H1 (cell line): ENCODE measurements at regions not wholly inside any gene's neighbourhood (a gene's known extent, or its start where the extent isn't known, plus 50 kb on each side); places are given as distances from the start of the nearest gene placed in this dataset.
A peak's percentile ranks its signal among the peaks of the same experiment; 100 is the strongest.

Source experiments
- CTCF ChIA-PET: fragments of 300-600 bp; sonication (Branson Sonifier 250); formaldehyde crosslinking; loops from one replicate; lab custom pipeline; 2021; ENCODE audit not compliant: partially characterized antibody; lab: Charles Lee
- POLR2A ChIA-PET: fragments of 300-600 bp; sonication (Branson Sonifier 250); formaldehyde crosslinking; loops from one replicate; lab custom pipeline; 2021; ENCODE audit warnings: inconsistent platforms; ENCODE audit not compliant: partially characterized antibody; lab: Charles Lee
- DNase-seq, 2 experiments: peaks; one replicate each; pipeline versions ENCODE4 v3.0.0 to v3.0.0-alpha.2; 2010 to 2022; ENCODE audit warnings: low spot score in 2 of 2, low read depth in 1 of 2, mixed read lengths in 1 of 2
- FAIRE-seq: peaks from 2 replicates; lab custom pipeline; 2011; peaks lifted over from hg19 to GRCh38; lab: Jason Lieb, UNC
- H2AFZ ChIP-seq: 2 replicates; pipeline ENCODE4 v1.8.1; 2012; ENCODE audit warnings: low read length, inconsistent platforms
- H2AK5ac ChIP-seq: 2 replicates; pipeline ENCODE4 v1.6.1; 2013; ENCODE audit warnings: low read depth, low read length
- H2BK120ac ChIP-seq: replicated peaks from 2 replicates; pipeline ENCODE3; 2013; ENCODE audit warnings: low read depth, low read length, inconsistent platforms
- H2BK12ac ChIP-seq: 2 replicates; pipeline ENCODE4 v1.6.1; 2013; ENCODE audit warnings: low read depth, low read length
- H2BK15ac ChIP-seq: 2 replicates; pipeline ENCODE4 v1.6.1; 2013; ENCODE audit warnings: low read length
- H2BK20ac ChIP-seq: 2 replicates; pipeline ENCODE4 v1.6.1; 2013; ENCODE audit warnings: low read length
- H2BK5ac ChIP-seq: 2 replicates; pipeline ENCODE4 v1.6.1; 2013; ENCODE audit warnings: low read depth, low read length
- H3K14ac ChIP-seq: 2 replicates; pipeline ENCODE4 v1.6.1; 2013; ENCODE audit warnings: inconsistent platforms; ENCODE audit not compliant: insufficient read length
- H3K18ac ChIP-seq: 2 replicates; pipeline ENCODE4 v1.6.1; 2013; ENCODE audit warnings: low read length; ENCODE audit errors: extremely low read depth
- H3K23ac ChIP-seq: 2 replicates; pipeline ENCODE4 v1.6.1; 2013; ENCODE audit warnings: inconsistent platforms; ENCODE audit not compliant: insufficient read length
- H3K23me2 ChIP-seq: 2 replicates; pipeline ENCODE4 v1.6.1; 2013; ENCODE audit warnings: low read depth, low read length
- H3K27ac ChIP-seq: 2 replicates; pipeline ENCODE4 v1.6.1; 2011; ENCODE audit warnings: low read depth, low read length, inconsistent platforms
- H3K27me3 ChIP-seq, 4 experiments: replicated peaks in 1 of 4; 1 replicate in 1 of 4; 2 replicates in 3 of 4; pipeline versions ENCODE4 v1.6.1 to v1.8.1; 2011 to 2013; ENCODE audit warnings: low read length in 3 of 4, mild to moderate bottlenecking in 3 of 4, inconsistent platforms in 2 of 4, mixed read lengths in 2 of 4, moderate library complexity in 1 of 4; ENCODE audit not compliant: control insufficient read depth in 3 of 4, insufficient read depth in 3 of 4; ENCODE audit errors: extremely low read depth in 1 of 4
- H3K36me3 ChIP-seq, 4 experiments: 2 replicates each; pipeline versions ENCODE4 v1.6.1 to v1.8.1; 2011 to 2013; ENCODE audit warnings: mild to moderate bottlenecking in 4 of 4, low read length in 3 of 4, moderate library complexity in 2 of 4, control low read depth in 1 of 4, inconsistent platforms in 1 of 4; ENCODE audit not compliant: insufficient read depth in 4 of 4, control insufficient read depth in 2 of 4
- H3K4ac ChIP-seq: replicated peaks from 2 replicates; pipeline ENCODE3; 2013; ENCODE audit warnings: low read length, low read depth, mixed read lengths, inconsistent platforms; ENCODE audit not compliant: insufficient read length
- H3K4me1 ChIP-seq, 4 experiments: replicated peaks in 1 of 4; 1 replicate in 1 of 4; 2 replicates in 3 of 4; pipeline versions ENCODE4 v1.6.1 to v1.8.1; 2011 to 2013; ENCODE audit warnings: low read length in 3 of 4, inconsistent platforms in 2 of 4, mixed read lengths in 1 of 4; ENCODE audit not compliant: insufficient read depth in 4 of 4, control insufficient read depth in 3 of 4
- H3K4me2 ChIP-seq, 2 experiments: 2 replicates each; pipeline versions ENCODE4 v1.6.1 to v1.8.1; 2011 to 2013; ENCODE audit warnings: low read depth in 2 of 2, low read length in 2 of 2, control low read depth in 1 of 2, inconsistent platforms in 1 of 2, mild to moderate bottlenecking in 1 of 2; ENCODE audit not compliant: insufficient read depth in 1 of 2
- H3K4me3 ChIP-seq, 4 experiments: fragments of 200-600, 300-600 bp in 1 of 4; sonication (generic), shearing (Covaris generic), sonication (Bioruptor Twin) in 1 of 4; 2 replicates each; pipeline versions ENCODE4 v1.5.1 to v1.8.1; 2011 to 2016; ENCODE audit warnings: low read length in 4 of 4, low read depth in 3 of 4, control low read depth in 2 of 4, inconsistent platforms in 2 of 4, mild to moderate bottlenecking in 2 of 4, mixed read lengths in 1 of 4, moderate library complexity in 1 of 4; ENCODE audit not compliant: insufficient read depth in 2 of 4; ENCODE audit errors: extremely low read depth in 1 of 4
- H3K56ac ChIP-seq: replicated peaks from 2 replicates; pipeline ENCODE3; 2013; ENCODE audit warnings: low read depth, mild to moderate bottlenecking, mixed read lengths, low read length, inconsistent platforms; ENCODE audit not compliant: insufficient read length
- H3K79me1 ChIP-seq: 2 replicates; pipeline ENCODE4 v1.6.1; 2013; ENCODE audit warnings: low read depth, low read length, control low read depth
- H3K79me2 ChIP-seq, 2 experiments: 2 replicates each; pipeline versions ENCODE4 v1.6.1 to v1.8.1; 2012 to 2013; ENCODE audit warnings: low read length in 2 of 2, mild to moderate bottlenecking in 2 of 2, inconsistent platforms in 1 of 2; ENCODE audit not compliant: insufficient read depth in 2 of 2, control insufficient read depth in 1 of 2
- H3K9ac ChIP-seq, 4 experiments: replicated peaks in 1 of 4; 1 replicate in 1 of 4; 2 replicates in 3 of 4; pipeline versions ENCODE4 v1.6.1 to v1.8.1; 2011 to 2013; ENCODE audit warnings: low read depth in 3 of 4, low read length in 3 of 4, control low read depth in 2 of 4, mild to moderate bottlenecking in 2 of 4, moderate library complexity in 2 of 4, inconsistent platforms in 1 of 4; ENCODE audit errors: extremely low read depth in 1 of 4
- H3K9me3 ChIP-seq, 2 experiments: 2 replicates each; pipeline versions ENCODE4 v1.6.1 to v1.8.1; 2012 to 2013; ENCODE audit warnings: mild to moderate bottlenecking in 2 of 2, moderate library complexity in 2 of 2, control low read depth in 1 of 2, inconsistent platforms in 1 of 2, low read depth in 1 of 2, low read length in 1 of 2, mixed read lengths in 1 of 2; ENCODE audit not compliant: insufficient read depth in 2 of 2
- H4K20me1 ChIP-seq, 2 experiments: replicated peaks in 1 of 2; 2 replicates each; pipeline versions ENCODE3 to v1.8.1; 2011 to 2013; ENCODE audit warnings: inconsistent platforms in 2 of 2, low read length in 2 of 2, mild to moderate bottlenecking in 1 of 2; ENCODE audit not compliant: insufficient read depth in 2 of 2, control insufficient read depth in 1 of 2
- H4K5ac ChIP-seq: 2 replicates; pipeline ENCODE4 v1.6.1; 2013; ENCODE audit warnings: low read length, low read depth, mixed read lengths, inconsistent platforms; ENCODE audit not compliant: insufficient read length
- H4K8ac ChIP-seq: 2 replicates; pipeline ENCODE4 v1.8.0; 2013; ENCODE audit warnings: mild to moderate bottlenecking, moderate library complexity, low read length, inconsistent platforms; ENCODE audit not compliant: insufficient read depth; ENCODE audit errors: extremely low read depth
- H4K91ac ChIP-seq: replicated peaks from 2 replicates; pipeline ENCODE3; 2013; ENCODE audit warnings: low read length, mixed read lengths, inconsistent platforms; ENCODE audit not compliant: insufficient read length
- ASH2L ChIP-seq: fragments of 200-600, 300-600 bp; sonication (generic); IDR thresholded peaks from one replicate; pipeline ENCODE4 v1.7.1; 2017; ENCODE audit warnings: low read length
- CREB1 ChIP-seq: IDR thresholded peaks from 2 replicates; pipeline ENCODE4 v1.6.1; 2012; ENCODE audit warnings: inconsistent platforms
- EGR1 ChIP-seq: IDR thresholded peaks from 2 replicates; pipeline ENCODE4 v1.6.1; 2011; ENCODE audit warnings: low read depth, low read length, borderline replicate concordance
- HDAC2 ChIP-seq, 2 experiments: fragments of 300-600 bp in 1 of 2; sonication (generic) in 1 of 2; IDR thresholded peaks; 2 replicates each; pipeline ENCODE4 v1.6.1; 2011 to 2012; ENCODE audit warnings: low read depth in 2 of 2, low read length in 2 of 2, mild to moderate bottlenecking in 2 of 2, moderate library complexity in 2 of 2, borderline replicate concordance in 1 of 2, inconsistent platforms in 1 of 2
- NANOG ChIP-seq: IDR thresholded peaks from 2 replicates; pipeline ENCODE4 v1.6.1; 2011; ENCODE audit warnings: low read length, low read depth, mild to moderate bottlenecking, inconsistent platforms; ENCODE audit not compliant: insufficient read depth, poor library complexity, severe bottlenecking
- SAP30 ChIP-seq: fragments of 300-600 bp; sonication (generic); IDR thresholded peaks from 2 replicates; pipeline ENCODE4 v1.7.1; 2012; ENCODE audit warnings: low read length, moderate library complexity, mild to moderate bottlenecking, inconsistent platforms; ENCODE audit not compliant: insufficient read depth, insufficient replicate concordance
- SIRT6 ChIP-seq: IDR thresholded peaks from one replicate; pipeline ENCODE4 v1.7.1; 2012; ENCODE audit warnings: low read length, inconsistent platforms
- SP1 ChIP-seq: IDR thresholded peaks from 2 replicates; pipeline ENCODE4 v1.6.1; 2011; ENCODE audit warnings: low read depth, low read length
- SP4 ChIP-seq: IDR thresholded peaks from 2 replicates; pipeline ENCODE4 v1.6.1; 2012; ENCODE audit warnings: low read length, inconsistent platforms
- SUZ12 ChIP-seq: fragments of 200-600 bp; sonication (generic); IDR thresholded peaks from 2 replicates; pipeline ENCODE4 v1.6.1; 2012; ENCODE audit warnings: mild to moderate bottlenecking, inconsistent platforms, low read length, moderate library complexity, mixed read lengths
- TAF7 ChIP-seq: optimal IDR thresholded peaks from 2 replicates; pipeline ENCODE3; 2011; ENCODE audit warnings: low read depth, mild to moderate bottlenecking, inconsistent platforms, low read length, moderate library complexity, borderline replicate concordance
- WGBS, 2 experiments: shearing (Covaris generic) in 1 of 2; methylation state at CpG; one replicate each; pipeline versions ENCODE4 v1.1.6 to v1.1.7; 2013 to 2015; ENCODE audit warnings: low lambda C conversion rate in 2 of 2, mixed read lengths in 2 of 2, inconsistent platforms in 1 of 2, low coverage in 1 of 2, missing lambda C conversion rate in 1 of 2; ENCODE audit not compliant: insufficient replicate concordance in 2 of 2, insufficient coverage in 1 of 2, insufficient read length in 1 of 2; ENCODE audit errors: extremely low coverage in 1 of 2, missing lambda C conversion rate in 1 of 2; 5-methylcytosine and 5-hydroxymethylcytosine counted together
- TF ChIP-seq, protein P1 (sequence below): IDR thresholded peaks from 2 replicates; pipeline ENCODE4 v1.6.1; 2011; ENCODE audit warnings: low read depth, mild to moderate bottlenecking, low read length; ENCODE audit not compliant: insufficient read depth
- TF ChIP-seq, protein P2 (sequence below): IDR thresholded peaks from 2 replicates; pipeline ENCODE4 v1.6.1; 2012; ENCODE audit warnings: inconsistent platforms

DNA sequence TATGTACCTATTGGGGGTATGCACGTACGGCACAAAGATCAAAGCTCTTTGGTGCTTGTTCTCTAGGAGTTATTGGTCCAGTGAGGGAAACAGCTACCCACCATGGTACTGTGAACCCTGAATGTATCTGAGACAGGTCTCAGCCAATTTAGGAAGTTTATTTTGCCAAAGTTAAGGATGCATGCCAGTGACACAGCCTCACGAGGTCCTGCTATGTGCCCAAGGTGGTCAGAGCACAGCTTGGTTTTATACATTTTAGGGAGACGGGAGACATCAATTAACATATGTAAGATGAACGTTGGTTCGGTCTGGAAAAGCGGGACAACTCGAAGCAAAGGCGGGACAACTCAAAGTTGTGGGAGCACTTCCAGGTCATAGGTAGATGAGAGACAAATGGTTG is 75.8 kb downstream of the SOWAHC start:
- Histone ChIP-seq H4K8ac (no peak overlapping the region), H3K27ac (no peak overlapping the region), H2BK120ac (no peak overlapping the region), H2BK5ac (no peak overlapping the region), H3K23ac (peak overlapping the region; percentile 94), H3K36me3 (no peaks in the 10 kb centered on the region), H3K18ac (no peak overlapping the region), H2BK20ac (no peak overlapping the region), H4K5ac (no peak overlapping the region), H3K79me1 (no peaks in the 10 kb centered on the region), H3K4me3 (no peak overlapping the region), H3K56ac (no peak overlapping the region), H2AK5ac (no peak overlapping the region), H3K4me2 (no peak overlapping the region), H3K9me3 (no peaks in the 10 kb centered on the region), H2BK15ac (no peak overlapping the region), H3K9ac (no peak overlapping the region), H3K14ac (no peak overlapping the region), H3K79me2 (no peaks in the 10 kb centered on the region), H3K4ac (no peak overlapping the region), H2AFZ (no peak overlapping the region), H4K91ac (no peak overlapping the region), H3K27me3 (no peaks in the 10 kb centered on the region), H3K4me1 (peaks cover 0 to 6% (median 0%) of the 10 kb centered on the region in 4 experiments; a peak in 1 of 7 replicates), H4K20me1 (no peaks in the 10 kb centered on the region), H3K23me2 (no peaks in the 10 kb centered on the region), H2BK12ac (no peak overlapping the region)
- WGBS, 2 experiments = 92% methylated on average over 9 of the region's 9 CpGs; no CpG with 5 or more reads in 1 of the 2 experiments
- no peak for DNase-seq
- ChIA-PET POLR2A (no interaction called here), CTCF (interaction anchor here (0.6 to 1.6 kb wide), 5 partner anchors 10 to 143 kb away, joined by 3 to 5 read pairs (median 3); no protein-coding TSS in a partner anchor)
- FAIRE-seq = no peak
- TF ChIP-seq SIRT6 (no peak), SAP30 (no peak), CREB1 (no peak), SUZ12 (no peak), SP1 (no peak), ASH2L (no peak), HDAC2 (IDR thresholded peaks at IDR 0.05; ENCODE audit: borderline replicate concordance in 1 of 2, low read depth in 2 of 2, low read length in 2 of 2) (no peak), SP4 (no peak), EGR1 (no peak), TAF7 (no peak), NANOG (no peak)
- TF ChIP-seq, protein P1, sequence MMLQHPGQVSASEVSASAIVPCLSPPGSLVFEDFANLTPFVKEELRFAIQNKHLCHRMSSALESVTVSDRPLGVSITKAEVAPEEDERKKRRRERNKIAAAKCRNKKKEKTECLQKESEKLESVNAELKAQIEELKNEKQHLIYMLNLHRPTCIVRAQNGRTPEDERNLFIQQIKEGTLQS = no peak
- TF ChIP-seq, protein P2, sequence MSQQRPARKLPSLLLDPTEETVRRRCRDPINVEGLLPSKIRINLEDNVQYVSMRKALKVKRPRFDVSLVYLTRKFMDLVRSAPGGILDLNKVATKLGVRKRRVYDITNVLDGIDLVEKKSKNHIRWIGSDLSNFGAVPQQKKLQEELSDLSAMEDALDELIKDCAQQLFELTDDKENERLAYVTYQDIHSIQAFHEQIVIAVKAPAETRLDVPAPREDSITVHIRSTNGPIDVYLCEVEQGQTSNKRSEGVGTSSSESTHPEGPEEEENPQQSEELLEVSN = no peak
